ENCODE measurements at regions not wholly inside any gene's neighbourhood (a gene's known extent, or its start where the extent isn't known, plus 50 kb on each side); places are given as distances from the start of the nearest gene placed in this dataset.

DNA sequence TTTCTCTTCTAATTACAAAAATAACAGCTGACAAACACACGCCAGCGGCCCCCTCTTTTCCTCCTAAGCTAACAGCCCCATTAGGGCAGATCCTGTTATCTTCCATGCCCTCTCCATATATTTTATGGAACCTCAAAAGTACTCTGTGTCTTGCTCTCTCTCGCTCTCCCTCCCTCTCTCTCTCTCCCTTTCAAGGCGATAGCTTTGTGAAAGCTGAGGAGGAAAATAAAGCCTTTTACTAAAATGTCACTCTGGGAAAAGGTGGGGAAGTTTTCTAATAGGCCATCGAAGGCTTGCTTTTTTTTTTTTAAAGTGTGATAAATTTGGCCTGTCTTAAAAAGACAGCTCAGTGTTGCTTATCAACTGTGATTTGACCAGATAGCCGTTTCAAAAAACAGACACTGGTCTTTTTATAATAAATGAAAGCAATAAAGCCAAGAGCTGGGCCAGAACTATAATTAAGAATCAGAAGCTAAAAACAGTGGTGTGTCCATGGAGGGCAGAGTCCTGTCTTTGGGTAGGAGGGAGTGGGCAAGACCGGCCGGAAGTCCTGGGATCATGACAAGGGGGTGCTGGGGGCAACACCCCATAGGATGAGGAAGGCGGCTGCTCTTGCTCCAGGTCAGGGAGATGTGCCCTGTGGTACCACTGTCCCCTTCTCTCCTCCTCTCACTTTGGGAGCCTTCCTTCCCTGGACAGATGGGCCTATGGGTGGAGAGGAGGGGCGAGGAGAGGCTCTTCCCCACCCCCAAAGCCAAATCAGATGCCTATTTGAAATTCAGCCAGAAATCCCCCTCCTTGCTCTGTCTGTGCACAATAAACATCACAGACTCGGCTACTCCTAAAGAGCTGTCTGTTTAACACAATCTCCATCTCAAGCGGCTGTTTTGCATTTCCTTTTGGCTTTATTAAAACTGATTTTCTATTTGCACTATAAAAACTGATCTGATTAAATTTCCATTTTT is 267.2 kb downstream of the BUD13 start:
- in situ Hi-C loops (cut with HindIII; ENCODE audit: low sequenced_read_pairs) = no loop called here
- DNase-seq (ENCODE audit: low read depth) = no peak
- no peak overlapping the region for H3K4me3 ChIP-seq (ENCODE audit: low read depth, low read length)
- no peak for TF ChIP-seq CTCF (IDR thresholded peaks at IDR 0.05; ENCODE audit: low read depth, low read length, missing control alignments)

GRCh38 chr11:116504541-116505297 is 268.1 kb downstream of the BUD13 start:
- no peak for DNase-seq (ENCODE audit: low read depth)
- H3K4me3 ChIP-seq (ENCODE audit: low read depth, low read length) = no peak overlapping the region
- in situ Hi-C loops (cut with HindIII; ENCODE audit: low sequenced_read_pairs) = no loop called here
- no peak for TF ChIP-seq CTCF (IDR thresholded peaks at IDR 0.05; ENCODE audit: low read depth, low read length, missing control alignments)

DNA sequence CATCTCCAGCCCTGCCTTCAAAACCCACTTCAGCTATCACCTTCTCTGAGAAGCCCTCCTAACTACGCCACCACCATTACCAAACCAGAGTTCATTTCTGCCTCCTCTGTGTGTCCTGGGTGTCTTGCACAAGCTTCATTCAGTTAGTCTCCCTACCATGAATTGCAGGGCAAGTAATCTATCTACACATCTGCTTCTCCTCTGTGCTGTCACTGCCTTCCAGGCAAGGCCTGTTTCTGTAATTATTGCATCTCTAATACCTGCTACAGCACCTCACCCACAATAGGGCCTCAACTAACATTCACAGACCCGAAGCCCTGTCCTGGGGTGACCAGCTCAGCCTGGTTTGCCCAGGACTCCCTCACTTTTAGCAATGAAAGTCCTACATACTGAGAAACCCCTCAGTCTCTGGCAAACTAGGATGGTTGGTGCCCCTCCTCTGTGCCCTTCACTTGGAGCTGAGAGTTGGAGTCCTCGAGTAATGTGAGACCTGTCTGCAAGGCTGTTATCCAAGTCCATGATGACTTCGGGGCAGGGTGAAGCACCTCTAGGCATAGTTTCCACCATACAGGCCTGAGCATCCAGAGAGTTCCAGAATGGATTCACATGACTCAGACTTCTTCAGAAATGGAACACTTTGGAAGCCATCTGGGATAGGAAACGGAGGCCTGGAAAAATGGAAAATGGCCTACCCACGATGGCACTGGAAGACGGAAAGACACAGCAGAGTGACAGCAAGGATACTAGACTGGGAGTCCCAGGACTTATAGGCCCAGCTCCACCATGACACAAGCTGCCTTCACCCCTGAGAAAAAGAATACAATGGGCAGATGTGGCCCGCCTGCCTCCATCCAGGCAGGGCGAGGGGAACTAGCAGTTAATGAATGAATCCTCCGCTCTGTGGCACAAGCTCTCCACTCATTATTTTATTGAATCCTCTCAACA is 269.3 kb downstream of the BUD13 start:
- no peak for TF ChIP-seq CTCF (IDR thresholded peaks at IDR 0.05; ENCODE audit: low read depth, low read length, missing control alignments)
- DNase-seq (ENCODE audit: low read depth) = no peak
- in situ Hi-C loops (cut with HindIII; ENCODE audit: low sequenced_read_pairs) = no loop called here
- no peak overlapping the region for H3K4me3 ChIP-seq (ENCODE audit: low read depth, low read length)

DNA sequence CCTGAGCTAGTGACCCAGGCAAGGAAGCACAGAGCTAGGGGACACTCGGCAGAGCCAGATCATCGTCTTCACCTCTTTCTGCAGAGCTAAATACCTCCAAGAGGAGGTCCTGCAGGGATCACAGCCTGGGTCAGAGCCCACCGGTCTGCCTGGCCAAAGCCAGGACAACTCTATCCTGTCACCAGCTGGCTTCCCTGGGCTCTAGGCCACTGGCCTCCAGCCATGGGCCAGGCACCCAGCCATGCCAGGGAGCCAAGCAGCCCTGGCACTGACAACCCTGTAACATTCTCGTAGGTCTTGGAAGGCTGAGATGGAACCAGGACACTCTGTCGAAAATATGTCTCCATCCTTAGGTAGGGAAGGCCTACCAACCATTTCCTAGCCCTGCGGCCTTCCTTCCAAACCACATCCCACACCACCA is 270.1 kb downstream of the BUD13 start:
- in situ Hi-C loops (cut with HindIII; ENCODE audit: low sequenced_read_pairs) = no loop called here
- DNase-seq (ENCODE audit: low read depth) = no peak
- no peak for TF ChIP-seq CTCF (IDR thresholded peaks at IDR 0.05; ENCODE audit: low read depth, low read length, missing control alignments)
- H3K4me3 ChIP-seq (ENCODE audit: low read depth, low read length) = no peak overlapping the region

DNA sequence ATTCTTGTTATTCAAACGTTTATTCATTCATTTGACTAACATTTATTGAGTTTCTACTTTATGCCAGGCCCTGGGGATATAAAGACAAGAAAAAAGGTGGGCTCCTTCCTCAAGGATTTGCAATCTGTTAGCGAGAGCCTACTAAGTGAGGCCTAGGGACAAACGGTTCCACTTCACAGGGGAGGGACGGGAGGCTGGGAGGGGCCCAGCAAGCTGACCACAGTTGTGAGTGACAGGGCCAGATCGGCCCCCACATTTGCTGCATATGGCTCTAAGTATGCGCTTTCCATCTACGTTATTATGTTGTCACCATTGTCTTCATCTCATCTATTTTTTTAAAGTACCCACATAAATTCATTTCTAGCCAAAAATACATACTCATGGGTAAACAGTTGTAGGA is 271.1 kb downstream of the BUD13 start:
- in situ Hi-C loops (cut with HindIII; ENCODE audit: low sequenced_read_pairs) = no loop called here
- no peak overlapping the region for H3K4me3 ChIP-seq (ENCODE audit: low read depth, low read length)
- DNase-seq (ENCODE audit: low read depth) = no peak
- TF ChIP-seq CTCF (IDR thresholded peaks at IDR 0.05; ENCODE audit: low read depth, low read length, missing control alignments) = no peak
